ENCODE measurements at regions not wholly inside any gene's neighbourhood (a gene's known extent, or its start where the extent isn't known, plus 50 kb on each side); places are given as distances from the start of the nearest gene placed in this dataset.

GRCh38 chr16:64090327-64090726 is 1031.5 kb downstream of the CDH11 start:
- DNase-seq = no peak
- CTCF ChIA-PET = no interaction called here
- H3K36me3 Mint-ChIP-seq (ENCODE audit: low read depth) = no peaks in the 10 kb centered on the region
- H3K4me3 Mint-ChIP-seq = no peak overlapping the region
- intact Hi-C loops (cut with micrococcal nuclease) = no loop called here
- H3K4me1 Mint-ChIP-seq = no peaks in the 10 kb centered on the region
- H3K27ac Mint-ChIP-seq = no peak overlapping the region
- no peak for TF ChIP-seq CTCF (IDR thresholded peaks at IDR 0.05)
- H3K27me3 Mint-ChIP-seq = no peaks in the 10 kb centered on the region
- H3K9me3 Mint-ChIP-seq = peaks cover 9% of the 10 kb centered on the region
- no peak for ATAC-seq (ENCODE audit: low read depth)
- POLR2A ChIA-PET = no interaction called here

- DNase-seq (no peak), ATAC-seq (ENCODE audit: low read depth) (no peak)
- Mint-ChIP-seq H3K27ac (no peak overlapping the region), H3K4me3 (no peak overlapping the region), H3K9me3 (peaks cover 8% of the 10 kb centered on the region), H3K4me1 (no peaks in the 10 kb centered on the region), H3K36me3 (ENCODE audit: low read depth) (no peaks in the 10 kb centered on the region), H3K27me3 (no peaks in the 10 kb centered on the region)
- CTCF ChIA-PET = no interaction called here
- intact Hi-C loops (cut with micrococcal nuclease) = no loop called here
- POLR2A ChIA-PET = no interaction called here
- no peak for TF ChIP-seq CTCF (IDR thresholded peaks at IDR 0.05)
Measured at GRCh38 chr16:64089697-64090096, 1032.2 kb downstream of the CDH11 start.

GRCh38 chr16:64088838-64089237 is 1033.0 kb downstream of the CDH11 start:
- ATAC-seq (ENCODE audit: low read depth) (no peak), DNase-seq (no peak)
- no peaks in the 10 kb centered on the region for H3K4me1 Mint-ChIP-seq
- no peaks in the 10 kb centered on the region for H3K36me3 Mint-ChIP-seq (ENCODE audit: low read depth)
- H3K27ac Mint-ChIP-seq = no peak overlapping the region
- no peak overlapping the region for H3K4me3 Mint-ChIP-seq
- TF ChIP-seq CTCF (IDR thresholded peaks at IDR 0.05) = no peak
- H3K9me3 Mint-ChIP-seq = peaks cover 8% of the 10 kb centered on the region
- ChIA-PET POLR2A (no interaction called here), CTCF (no interaction called here)
- intact Hi-C loops (cut with micrococcal nuclease) = no loop called here
- no peaks in the 10 kb centered on the region for H3K27me3 Mint-ChIP-seq

- Mint-ChIP-seq H3K4me1 (no peaks in the 10 kb centered on the region), H3K27me3 (no peaks in the 10 kb centered on the region), H3K36me3 (ENCODE audit: low read depth) (no peaks in the 10 kb centered on the region), H3K27ac (no peak overlapping the region), H3K4me3 (no peak overlapping the region), H3K9me3 (peaks cover 8% of the 10 kb centered on the region)
- DNase-seq (no peak), ATAC-seq (ENCODE audit: low read depth) (no peak)
- TF ChIP-seq CTCF (IDR thresholded peaks at IDR 0.05) = no peak
- POLR2A ChIA-PET = no interaction called here
- CTCF ChIA-PET = no interaction called here
- intact Hi-C loops (cut with micrococcal nuclease) = no loop called here
Measured at GRCh38 chr16:64085296-64085695, 1036.6 kb downstream of the CDH11 start.

GRCh38 chr16:64084706-64085105 is 1037.2 kb downstream of the CDH11 start:
- H3K4me3 Mint-ChIP-seq = no peak overlapping the region
- peaks cover 8% of the 10 kb centered on the region for H3K9me3 Mint-ChIP-seq
- no peak for ATAC-seq (ENCODE audit: low read depth)
- TF ChIP-seq CTCF (IDR thresholded peaks at IDR 0.05) = no peak
- no peak for DNase-seq
- no peaks in the 10 kb centered on the region for H3K27me3 Mint-ChIP-seq
- no peaks in the 10 kb centered on the region for H3K36me3 Mint-ChIP-seq (ENCODE audit: low read depth)
- ChIA-PET CTCF (no interaction called here), POLR2A (no interaction called here)
- H3K4me1 Mint-ChIP-seq = no peaks in the 10 kb centered on the region
- H3K27ac Mint-ChIP-seq = no peak overlapping the region
- intact Hi-C loops (cut with micrococcal nuclease) = no loop called here

All from activated B cell treated with CpG ODN at 0.5 μM for 24 hours (primary cell).